WI38 (cell line): ENCODE measurements at regions not wholly inside any gene's neighbourhood (a gene's known extent, or its start where the extent isn't known, plus 50 kb on each side); places are given as distances from the start of the nearest gene placed in this dataset.

Experiments
- H3K4me3 ChIP-seq: 2 replicates; pipeline ENCODE4 v1.5.1; 2011; ENCODE audit warnings: low read depth, mild to moderate bottlenecking, control low read depth, low read length
- CTCF ChIP-seq: IDR thresholded peaks from 2 replicates; pipeline ENCODE4 v1.5.1; 2012; ENCODE audit warnings: low read depth, mild to moderate bottlenecking, control low read depth, low read length

GRCh38 chr10:43892062-43892770 is 243.5 kb upstream of the ZNF32 start:
- H3K4me3 ChIP-seq, result no peak overlapping the region
- TF ChIP-seq CTCF, result no peak

- H3K4me3 ChIP-seq, result no peak overlapping the region
- no peak for TF ChIP-seq CTCF
Observed at GRCh38 chr10:43891241-43891640, 242.6 kb upstream of the ZNF32 start.

DNA sequence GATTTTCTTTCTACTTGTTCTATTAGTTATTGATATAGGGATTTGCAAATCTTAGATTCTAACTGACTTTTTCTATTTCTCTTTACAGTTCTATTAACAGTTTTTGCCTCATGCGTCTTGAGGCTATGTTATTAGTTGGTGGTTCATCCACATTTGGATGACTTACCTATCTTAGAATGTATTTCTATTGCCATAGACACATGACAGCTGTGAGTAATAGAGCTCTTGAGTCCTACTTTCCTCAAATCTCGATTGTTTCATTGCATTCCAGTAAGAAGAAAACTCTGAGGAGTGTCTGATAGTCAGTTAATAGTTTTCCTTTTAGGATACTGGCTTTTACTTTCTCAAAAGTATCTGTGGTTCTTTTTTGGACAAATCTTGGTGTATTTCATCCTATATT is 241.4 kb upstream of the ZNF32 start:
- TF ChIP-seq CTCF, result no peak
- no peak overlapping the region for H3K4me3 ChIP-seq

GRCh38 chr10:43888586-43888985 is 239.9 kb upstream of the ZNF32 start:
- no peak overlapping the region for H3K4me3 ChIP-seq
- TF ChIP-seq CTCF, result no peak

DNA sequence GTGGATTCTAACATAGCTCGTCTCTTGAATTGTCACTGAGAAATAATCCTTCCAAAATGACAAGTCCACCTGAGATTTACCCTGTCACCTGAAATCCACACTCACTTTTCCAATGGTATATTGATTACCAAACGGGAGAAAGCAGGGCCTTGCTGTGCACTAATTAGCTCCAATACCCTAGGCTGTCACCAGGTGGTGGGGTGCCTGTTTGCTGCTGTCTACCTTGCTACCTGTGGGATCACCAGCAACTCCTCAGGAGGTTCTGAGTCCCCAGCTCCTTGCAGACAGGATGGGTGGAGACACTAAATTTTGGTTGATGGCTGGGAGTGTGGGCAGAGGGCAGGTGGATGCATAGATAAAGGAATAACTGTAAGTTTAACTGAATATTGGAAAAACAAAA is 237.2 kb upstream of the ZNF32 start:
- H3K4me3 ChIP-seq, result no peak overlapping the region
- TF ChIP-seq CTCF, result no peak

- no peak overlapping the region for H3K4me3 ChIP-seq
- TF ChIP-seq CTCF, result no peak
Observed at GRCh38 chr10:43885252-43885651, 236.6 kb upstream of the ZNF32 start.

DNA sequence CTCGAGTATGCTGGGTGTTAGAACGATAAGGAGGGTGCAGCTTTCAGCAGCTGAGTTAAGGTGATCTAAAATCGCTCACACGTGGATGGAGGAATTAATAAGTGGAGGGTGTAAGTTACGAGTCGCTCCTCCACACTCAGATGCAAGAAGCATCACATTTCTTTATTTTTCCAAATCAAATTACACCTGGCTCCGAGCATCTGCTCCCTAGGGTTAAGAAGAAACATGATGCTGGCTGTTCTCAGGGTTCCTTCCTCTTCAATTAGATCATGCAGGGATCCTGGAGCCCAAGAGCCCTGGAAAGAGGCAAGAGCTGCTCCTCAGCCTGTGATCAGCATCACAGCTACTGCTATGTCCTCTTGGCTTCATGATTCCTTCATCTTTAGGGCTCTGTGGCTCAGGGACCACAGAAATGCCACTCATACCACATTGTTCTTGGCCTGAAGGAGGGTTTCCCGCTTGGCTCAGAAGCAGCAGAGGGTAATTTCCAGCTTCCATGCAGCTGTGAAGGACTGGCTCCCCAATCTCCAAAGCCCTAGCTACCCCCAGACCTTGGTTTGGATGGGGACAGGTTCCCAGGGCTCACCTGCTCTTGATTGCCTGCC is 235.9 kb upstream of the ZNF32 start:
- no peak for TF ChIP-seq CTCF
- H3K4me3 ChIP-seq, result no peak overlapping the region
